ENCODE measurements at regions not wholly inside any gene's neighbourhood (a gene's known extent, or its start where the extent isn't known, plus 50 kb on each side); places are given as distances from the start of the nearest gene placed in this dataset.

DNA sequence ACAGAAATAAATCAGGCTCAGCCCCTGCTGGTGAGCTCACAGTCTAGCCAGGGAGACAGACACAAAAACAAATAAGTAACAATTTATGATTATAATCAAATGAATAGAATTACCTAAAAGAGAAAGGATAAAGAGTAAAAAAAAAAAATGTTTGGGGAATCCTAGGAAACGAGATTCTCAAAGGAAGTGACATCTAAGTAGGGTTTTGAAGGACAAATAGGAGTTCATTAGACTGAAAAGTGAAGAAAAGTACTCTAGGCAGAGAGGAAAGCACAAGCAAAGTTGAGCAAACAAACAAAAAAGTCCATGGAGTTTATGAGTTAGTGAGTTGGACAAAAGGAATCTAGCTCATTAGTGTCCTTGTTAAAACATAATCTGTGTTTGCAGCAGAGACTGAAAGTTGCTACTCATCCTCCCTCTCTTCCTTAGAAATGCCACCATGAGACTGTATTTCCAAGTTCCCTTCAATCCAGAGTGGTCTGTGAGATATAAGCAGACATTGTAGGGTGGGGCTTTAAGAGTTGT lies 145.6 kb downstream of the SPATA18 start:
- no peak for TF ChIP-seq CTCF (IDR thresholded peaks at IDR 0.05; ENCODE audit: unreplicated experiment)
- peaks cover 7% of the 10 kb centered on the region for H3K27me3 Mint-ChIP-seq (ENCODE audit: unreplicated experiment)
- no peak overlapping the region for H3K4me3 Mint-ChIP-seq (ENCODE audit: unreplicated experiment)
- H3K4me1 Mint-ChIP-seq (ENCODE audit: unreplicated experiment): no peaks in the 10 kb centered on the region
- H3K9me3 Mint-ChIP-seq (ENCODE audit: unreplicated experiment): no peaks in the 10 kb centered on the region
- H3K27ac Mint-ChIP-seq (ENCODE audit: unreplicated experiment): no peak overlapping the region
- H3K36me3 Mint-ChIP-seq (ENCODE audit: low read depth, unreplicated experiment): peaks cover 4% of the 10 kb centered on the region
- DNase-seq (ENCODE audit: low spot score): no peak

DNA sequence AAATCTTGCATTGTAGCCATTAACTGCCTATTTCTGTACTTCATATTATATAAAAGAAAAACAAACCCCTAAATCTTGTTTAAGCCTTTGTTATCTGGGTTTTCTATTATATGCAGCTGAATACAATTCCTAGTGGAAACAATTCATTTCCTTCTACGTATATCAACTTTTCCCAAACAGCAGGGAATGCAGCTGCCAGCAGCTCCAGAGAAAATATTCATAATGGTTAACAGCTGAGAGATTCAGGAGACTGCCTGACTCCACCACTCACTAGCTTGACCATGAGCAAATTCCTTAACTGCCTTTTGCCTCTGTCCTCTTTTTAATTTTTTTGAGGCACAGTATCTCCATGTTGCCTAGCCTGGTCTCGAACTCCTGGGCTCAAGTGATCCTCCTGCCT lies 146.2 kb downstream of the SPATA18 start:
- Mint-ChIP-seq H3K9me3 (ENCODE audit: unreplicated experiment) (no peaks in the 10 kb centered on the region), H3K36me3 (ENCODE audit: low read depth, unreplicated experiment) (peaks cover 4% of the 10 kb centered on the region), H3K4me1 (ENCODE audit: unreplicated experiment) (no peaks in the 10 kb centered on the region), H3K27me3 (ENCODE audit: unreplicated experiment) (peaks cover 7% of the 10 kb centered on the region), H3K27ac (ENCODE audit: unreplicated experiment) (no peak overlapping the region), H3K4me3 (ENCODE audit: unreplicated experiment) (no peak overlapping the region)
- DNase-seq (ENCODE audit: low spot score): no peak
- no peak for TF ChIP-seq CTCF (IDR thresholded peaks at IDR 0.05; ENCODE audit: unreplicated experiment)

DNA sequence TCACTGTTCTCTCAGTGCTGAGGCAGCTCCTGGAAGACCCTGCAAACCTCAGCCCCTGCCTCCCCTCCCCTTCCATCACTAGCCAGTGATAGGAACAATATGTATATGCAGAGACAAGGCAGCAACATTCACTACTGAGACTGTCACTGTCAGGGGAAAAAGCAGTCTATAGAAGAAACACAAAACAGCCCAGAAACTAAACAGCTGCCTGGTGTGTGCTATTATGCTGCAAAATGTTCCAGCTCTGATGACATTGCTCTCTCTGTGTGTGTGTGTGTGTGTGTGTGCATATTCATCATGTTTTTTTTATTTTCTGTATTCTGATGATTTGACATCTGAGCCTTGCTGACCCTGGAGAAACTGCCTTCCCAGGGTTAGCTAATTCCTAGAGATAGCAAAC lies 147.2 kb downstream of the SPATA18 start:
- Mint-ChIP-seq H3K27ac (ENCODE audit: unreplicated experiment) (no peak overlapping the region), H3K4me1 (ENCODE audit: unreplicated experiment) (peaks cover 3% of the 10 kb centered on the region), H3K4me3 (ENCODE audit: unreplicated experiment) (no peak overlapping the region), H3K27me3 (ENCODE audit: unreplicated experiment) (peaks cover 7% of the 10 kb centered on the region), H3K9me3 (ENCODE audit: unreplicated experiment) (no peaks in the 10 kb centered on the region), H3K36me3 (ENCODE audit: low read depth, unreplicated experiment) (peaks cover 4% of the 10 kb centered on the region)
- TF ChIP-seq CTCF (IDR thresholded peaks at IDR 0.05; ENCODE audit: unreplicated experiment): no peak
- no peak for DNase-seq (ENCODE audit: low spot score)

DNA sequence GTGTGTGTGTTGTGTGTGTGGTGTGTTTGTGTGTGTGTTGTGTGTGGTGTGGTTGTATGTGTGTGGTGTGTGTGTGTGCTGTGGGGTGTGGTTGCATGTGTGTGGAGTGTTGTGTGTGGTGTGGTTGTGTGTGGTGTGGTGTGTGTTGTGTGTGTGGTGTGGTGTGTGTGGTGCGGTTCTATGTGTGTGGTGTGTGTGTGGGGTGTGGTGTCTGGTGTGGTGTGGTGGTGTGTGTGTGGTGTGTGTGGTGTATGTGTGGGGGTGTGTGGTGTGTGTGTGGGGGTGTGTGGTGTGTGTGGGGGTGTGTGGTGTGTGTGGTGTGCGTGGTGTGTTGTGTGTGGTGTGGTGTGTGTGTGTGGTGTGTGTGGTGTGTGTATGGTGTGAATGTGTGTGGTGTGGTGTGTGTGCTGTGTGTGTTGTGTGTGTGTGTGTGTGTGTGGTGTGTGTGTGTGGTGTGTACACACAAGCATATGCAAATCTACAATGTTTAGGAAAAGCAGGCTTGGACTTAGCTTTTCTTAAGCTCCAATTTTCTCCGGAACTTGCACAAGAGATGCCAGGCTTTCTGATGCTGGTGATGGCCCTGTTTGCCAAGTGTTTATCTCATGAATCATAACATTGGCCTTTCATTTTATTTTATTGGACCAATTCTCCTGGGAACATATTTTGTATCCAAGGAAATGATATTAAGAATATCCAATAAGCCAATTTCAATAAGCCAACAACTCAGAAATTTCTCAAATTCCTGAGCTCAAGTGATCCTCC lies 148.7 kb downstream of the SPATA18 start:
- H3K9me3 Mint-ChIP-seq (ENCODE audit: unreplicated experiment): no peaks in the 10 kb centered on the region
- H3K27me3 Mint-ChIP-seq (ENCODE audit: unreplicated experiment): peaks cover 7% of the 10 kb centered on the region
- H3K36me3 Mint-ChIP-seq (ENCODE audit: low read depth, unreplicated experiment): peaks cover 4% of the 10 kb centered on the region
- peaks cover 6% of the 10 kb centered on the region for H3K4me1 Mint-ChIP-seq (ENCODE audit: unreplicated experiment)
- no peak overlapping the region for H3K27ac Mint-ChIP-seq (ENCODE audit: unreplicated experiment)
- no peak for TF ChIP-seq CTCF (IDR thresholded peaks at IDR 0.05; ENCODE audit: unreplicated experiment)
- H3K4me3 Mint-ChIP-seq (ENCODE audit: unreplicated experiment): peak overlapping the region; percentile 35
- DNase-seq (ENCODE audit: low spot score): no peak

- Mint-ChIP-seq H3K36me3 (ENCODE audit: low read depth, unreplicated experiment) (peaks cover 4% of the 10 kb centered on the region), H3K9me3 (ENCODE audit: unreplicated experiment) (no peaks in the 10 kb centered on the region), H3K27me3 (ENCODE audit: unreplicated experiment) (peaks cover 6% of the 10 kb centered on the region), H3K4me1 (ENCODE audit: unreplicated experiment) (peaks cover 6% of the 10 kb centered on the region), H3K27ac (ENCODE audit: unreplicated experiment) (no peak overlapping the region), H3K4me3 (ENCODE audit: unreplicated experiment) (no peak overlapping the region)
- no peak for TF ChIP-seq CTCF (IDR thresholded peaks at IDR 0.05; ENCODE audit: unreplicated experiment)
- DNase-seq (ENCODE audit: low spot score): no peak
Observed at GRCh38 chr4:52200339-52200725, 149.2 kb downstream of the SPATA18 start.

All from endothelial cell (in vitro differentiated cells).